H1 (cell line): ENCODE measurements at regions not wholly inside any gene's neighbourhood (a gene's known extent, or its start where the extent isn't known, plus 50 kb on each side); places are given as distances from the start of the nearest gene placed in this dataset.

Experiments used
- CTCF ChIA-PET: fragments of 300-600 bp; sonication (Branson Sonifier 250); formaldehyde crosslinking; loops from one replicate; lab custom pipeline; 2021; ENCODE audit not compliant: partially characterized antibody; lab: Charles Lee
- POLR2A ChIA-PET: fragments of 300-600 bp; sonication (Branson Sonifier 250); formaldehyde crosslinking; loops from one replicate; lab custom pipeline; 2021; ENCODE audit warnings: inconsistent platforms; ENCODE audit not compliant: partially characterized antibody; lab: Charles Lee
- DNase-seq, 2 experiments: peaks; one replicate each; pipeline versions ENCODE4 v3.0.0 to v3.0.0-alpha.2; 2010 to 2022; ENCODE audit warnings: low spot score in 2 of 2, low read depth in 1 of 2, mixed read lengths in 1 of 2
- FAIRE-seq: peaks from 2 replicates; lab custom pipeline; 2011; peaks lifted over from hg19 to GRCh38; lab: Jason Lieb, UNC
- H2AFZ ChIP-seq: 2 replicates; pipeline ENCODE4 v1.8.1; 2012; ENCODE audit warnings: low read length, inconsistent platforms
- H2AK5ac ChIP-seq: 2 replicates; pipeline ENCODE4 v1.6.1; 2013; ENCODE audit warnings: low read depth, low read length
- H2BK120ac ChIP-seq: replicated peaks from 2 replicates; pipeline ENCODE3; 2013; ENCODE audit warnings: low read depth, low read length, inconsistent platforms
- H2BK12ac ChIP-seq: 2 replicates; pipeline ENCODE4 v1.6.1; 2013; ENCODE audit warnings: low read depth, low read length
- H2BK15ac ChIP-seq: 2 replicates; pipeline ENCODE4 v1.6.1; 2013; ENCODE audit warnings: low read length
- H2BK20ac ChIP-seq: 2 replicates; pipeline ENCODE4 v1.6.1; 2013; ENCODE audit warnings: low read length
- H2BK5ac ChIP-seq: 2 replicates; pipeline ENCODE4 v1.6.1; 2013; ENCODE audit warnings: low read depth, low read length
- H3K14ac ChIP-seq: 2 replicates; pipeline ENCODE4 v1.6.1; 2013; ENCODE audit warnings: inconsistent platforms; ENCODE audit not compliant: insufficient read length
- H3K18ac ChIP-seq: 2 replicates; pipeline ENCODE4 v1.6.1; 2013; ENCODE audit warnings: low read length; ENCODE audit errors: extremely low read depth
- H3K23ac ChIP-seq: 2 replicates; pipeline ENCODE4 v1.6.1; 2013; ENCODE audit warnings: inconsistent platforms; ENCODE audit not compliant: insufficient read length
- H3K23me2 ChIP-seq: 2 replicates; pipeline ENCODE4 v1.6.1; 2013; ENCODE audit warnings: low read depth, low read length
- H3K27ac ChIP-seq: 2 replicates; pipeline ENCODE4 v1.6.1; 2011; ENCODE audit warnings: low read depth, low read length, inconsistent platforms
- H3K27me3 ChIP-seq, 4 experiments: replicated peaks in 1 of 4; 1 replicate in 1 of 4; 2 replicates in 3 of 4; pipeline versions ENCODE4 v1.6.1 to v1.8.1; 2011 to 2013; ENCODE audit warnings: low read length in 3 of 4, mild to moderate bottlenecking in 3 of 4, inconsistent platforms in 2 of 4, mixed read lengths in 2 of 4, moderate library complexity in 1 of 4; ENCODE audit not compliant: control insufficient read depth in 3 of 4, insufficient read depth in 3 of 4; ENCODE audit errors: extremely low read depth in 1 of 4
- H3K36me3 ChIP-seq, 4 experiments: 2 replicates each; pipeline versions ENCODE4 v1.6.1 to v1.8.1; 2011 to 2013; ENCODE audit warnings: mild to moderate bottlenecking in 4 of 4, low read length in 3 of 4, moderate library complexity in 2 of 4, control low read depth in 1 of 4, inconsistent platforms in 1 of 4; ENCODE audit not compliant: insufficient read depth in 4 of 4, control insufficient read depth in 2 of 4
- H3K4ac ChIP-seq: replicated peaks from 2 replicates; pipeline ENCODE3; 2013; ENCODE audit warnings: low read length, low read depth, mixed read lengths, inconsistent platforms; ENCODE audit not compliant: insufficient read length
- H3K4me1 ChIP-seq, 4 experiments: replicated peaks in 1 of 4; 1 replicate in 1 of 4; 2 replicates in 3 of 4; pipeline versions ENCODE4 v1.6.1 to v1.8.1; 2011 to 2013; ENCODE audit warnings: low read length in 3 of 4, inconsistent platforms in 2 of 4, mixed read lengths in 1 of 4; ENCODE audit not compliant: insufficient read depth in 4 of 4, control insufficient read depth in 3 of 4
- H3K4me2 ChIP-seq, 2 experiments: 2 replicates each; pipeline versions ENCODE4 v1.6.1 to v1.8.1; 2011 to 2013; ENCODE audit warnings: low read depth in 2 of 2, low read length in 2 of 2, control low read depth in 1 of 2, inconsistent platforms in 1 of 2, mild to moderate bottlenecking in 1 of 2; ENCODE audit not compliant: insufficient read depth in 1 of 2
- H3K4me3 ChIP-seq, 4 experiments: fragments of 200-600, 300-600 bp in 1 of 4; sonication (generic), shearing (Covaris generic), sonication (Bioruptor Twin) in 1 of 4; 2 replicates each; pipeline versions ENCODE4 v1.5.1 to v1.8.1; 2011 to 2016; ENCODE audit warnings: low read length in 4 of 4, low read depth in 3 of 4, control low read depth in 2 of 4, inconsistent platforms in 2 of 4, mild to moderate bottlenecking in 2 of 4, mixed read lengths in 1 of 4, moderate library complexity in 1 of 4; ENCODE audit not compliant: insufficient read depth in 2 of 4; ENCODE audit errors: extremely low read depth in 1 of 4
- H3K56ac ChIP-seq: replicated peaks from 2 replicates; pipeline ENCODE3; 2013; ENCODE audit warnings: low read depth, mild to moderate bottlenecking, mixed read lengths, low read length, inconsistent platforms; ENCODE audit not compliant: insufficient read length
- H3K79me1 ChIP-seq: 2 replicates; pipeline ENCODE4 v1.6.1; 2013; ENCODE audit warnings: low read depth, low read length, control low read depth
- H3K79me2 ChIP-seq, 2 experiments: 2 replicates each; pipeline versions ENCODE4 v1.6.1 to v1.8.1; 2012 to 2013; ENCODE audit warnings: low read length in 2 of 2, mild to moderate bottlenecking in 2 of 2, inconsistent platforms in 1 of 2; ENCODE audit not compliant: insufficient read depth in 2 of 2, control insufficient read depth in 1 of 2
- H3K9ac ChIP-seq, 4 experiments: replicated peaks in 1 of 4; 1 replicate in 1 of 4; 2 replicates in 3 of 4; pipeline versions ENCODE4 v1.6.1 to v1.8.1; 2011 to 2013; ENCODE audit warnings: low read depth in 3 of 4, low read length in 3 of 4, control low read depth in 2 of 4, mild to moderate bottlenecking in 2 of 4, moderate library complexity in 2 of 4, inconsistent platforms in 1 of 4; ENCODE audit errors: extremely low read depth in 1 of 4
- H3K9me3 ChIP-seq, 2 experiments: 2 replicates each; pipeline versions ENCODE4 v1.6.1 to v1.8.1; 2012 to 2013; ENCODE audit warnings: mild to moderate bottlenecking in 2 of 2, moderate library complexity in 2 of 2, control low read depth in 1 of 2, inconsistent platforms in 1 of 2, low read depth in 1 of 2, low read length in 1 of 2, mixed read lengths in 1 of 2; ENCODE audit not compliant: insufficient read depth in 2 of 2
- H4K20me1 ChIP-seq, 2 experiments: replicated peaks in 1 of 2; 2 replicates each; pipeline versions ENCODE3 to v1.8.1; 2011 to 2013; ENCODE audit warnings: inconsistent platforms in 2 of 2, low read length in 2 of 2, mild to moderate bottlenecking in 1 of 2; ENCODE audit not compliant: insufficient read depth in 2 of 2, control insufficient read depth in 1 of 2
- H4K5ac ChIP-seq: 2 replicates; pipeline ENCODE4 v1.6.1; 2013; ENCODE audit warnings: low read length, low read depth, mixed read lengths, inconsistent platforms; ENCODE audit not compliant: insufficient read length
- H4K8ac ChIP-seq: 2 replicates; pipeline ENCODE4 v1.8.0; 2013; ENCODE audit warnings: mild to moderate bottlenecking, moderate library complexity, low read length, inconsistent platforms; ENCODE audit not compliant: insufficient read depth; ENCODE audit errors: extremely low read depth
- H4K91ac ChIP-seq: replicated peaks from 2 replicates; pipeline ENCODE3; 2013; ENCODE audit warnings: low read length, mixed read lengths, inconsistent platforms; ENCODE audit not compliant: insufficient read length
- BCL11A ChIP-seq, 2 experiments: IDR thresholded peaks; one replicate each; pipeline ENCODE4 v1.6.1; 2011; ENCODE audit warnings: low read depth in 2 of 2, low read length in 2 of 2, mild to moderate bottlenecking in 2 of 2
- CBX8 ChIP-seq: fragments of 300-800, 300-1000 bp; sonication (generic); IDR thresholded peaks from 2 replicates; pipeline ENCODE4 v1.7.1; 2016; ENCODE audit warnings: low read depth, low read length, borderline replicate concordance
- CEBPB ChIP-seq: IDR thresholded peaks from 2 replicates; pipeline ENCODE4 v1.6.1; 2012; ENCODE audit warnings: low read depth, low read length
- CREB1 ChIP-seq: IDR thresholded peaks from 2 replicates; pipeline ENCODE4 v1.6.1; 2012; ENCODE audit warnings: inconsistent platforms
- JUND ChIP-seq: IDR thresholded peaks from 2 replicates; pipeline ENCODE4 v1.6.1; 2011; ENCODE audit warnings: mild to moderate bottlenecking, improper control_type of control experiment, low read length
- NRF1 ChIP-seq: IDR thresholded peaks from 2 replicates; pipeline ENCODE4 v1.6.1; 2011; ENCODE audit warnings: mild to moderate bottlenecking, low read depth, low read length, improper control_type of control experiment
- POLR2AphosphoS5 ChIP-seq: IDR thresholded peaks from 2 replicates; pipeline ENCODE4 v1.6.1; 2011; ENCODE audit warnings: low read depth, low read length
- RBBP5 ChIP-seq: IDR thresholded peaks from 2 replicates; pipeline ENCODE4 v1.7.1; 2012; ENCODE audit warnings: low read depth, mild to moderate bottlenecking, inconsistent platforms, low read length, moderate library complexity, borderline replicate concordance
- SUZ12 ChIP-seq: fragments of 200-600 bp; sonication (generic); IDR thresholded peaks from 2 replicates; pipeline ENCODE4 v1.6.1; 2012; ENCODE audit warnings: mild to moderate bottlenecking, inconsistent platforms, low read length, moderate library complexity, mixed read lengths
- WGBS, 2 experiments: shearing (Covaris generic) in 1 of 2; methylation state at CpG; one replicate each; pipeline versions ENCODE4 v1.1.6 to v1.1.7; 2013 to 2015; ENCODE audit warnings: low lambda C conversion rate in 2 of 2, mixed read lengths in 2 of 2, inconsistent platforms in 1 of 2, low coverage in 1 of 2, missing lambda C conversion rate in 1 of 2; ENCODE audit not compliant: insufficient replicate concordance in 2 of 2, insufficient coverage in 1 of 2, insufficient read length in 1 of 2; ENCODE audit errors: extremely low coverage in 1 of 2, missing lambda C conversion rate in 1 of 2; 5-methylcytosine and 5-hydroxymethylcytosine counted together
- TF ChIP-seq, protein P1 (sequence below): IDR thresholded peaks from 2 replicates; pipeline ENCODE4 v1.6.1; 2012; ENCODE audit warnings: inconsistent platforms

DNA sequence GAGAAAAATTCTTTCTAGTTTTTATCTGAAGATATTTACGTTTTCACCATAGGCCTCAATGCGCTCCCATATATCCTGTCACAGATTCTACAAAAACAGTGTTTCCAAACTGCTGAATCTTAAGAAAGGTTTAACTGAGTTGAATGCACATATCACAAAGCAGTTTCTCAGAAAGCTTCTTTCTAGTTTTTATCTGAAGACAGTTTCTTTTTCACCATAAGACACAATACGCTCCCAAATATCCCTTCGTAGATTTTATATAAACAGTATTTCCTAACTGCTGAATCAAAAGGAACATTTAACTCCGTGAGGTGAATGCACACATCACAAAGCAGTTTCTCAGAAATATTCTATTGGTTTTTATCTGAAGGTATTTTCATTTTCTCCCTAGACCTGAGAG is 385.5 kb downstream of the ALG10 start:
- Histone ChIP-seq H4K20me1 (no peaks in the 10 kb centered on the region), H3K4me3 (no peak overlapping the region), H3K27me3 (no peaks in the 10 kb centered on the region), H4K8ac (no peak overlapping the region), H3K79me1 (no peaks in the 10 kb centered on the region), H2BK5ac (no peak overlapping the region), H3K79me2 (no peaks in the 10 kb centered on the region), H4K5ac (no peak overlapping the region), H3K4ac (no peak overlapping the region), H2BK20ac (no peak overlapping the region), H3K14ac (no peak overlapping the region), H3K36me3 (no peaks in the 10 kb centered on the region), H3K23ac (no peak overlapping the region), H3K23me2 (no peaks in the 10 kb centered on the region), H2AK5ac (no peak overlapping the region), H2BK12ac (no peak overlapping the region), H3K27ac (no peak overlapping the region), H3K9me3 (peaks cover 69 to 70% of the 10 kb centered on the region in 2 experiments), H3K9ac (no peak overlapping the region), H3K4me1 (no peaks in the 10 kb centered on the region), H4K91ac (no peak overlapping the region), H3K18ac (no peak overlapping the region), H2AFZ (no peak overlapping the region), H2BK120ac (no peak overlapping the region), H3K4me2 (no peak overlapping the region), H2BK15ac (no peak overlapping the region), H3K56ac (no peak overlapping the region)
- DNase-seq, result no peak
- CTCF ChIA-PET, result no interaction called here
- no peak for FAIRE-seq
- POLR2A ChIA-PET, result no interaction called here
- WGBS, 2 experiments, result 85% methylated on average over 5 of the region's 5 CpGs; no CpG with 5 or more reads in 1 of the 2 experiments
- TF ChIP-seq SUZ12 (no peak), POLR2AphosphoS5 (no peak), RBBP5 (no peak), CREB1 (no peak), CEBPB (no peak), BCL11A (IDR thresholded peaks at IDR 0.05; ENCODE audit: low read depth in 2 of 2, low read length in 2 of 2) (no peak), CBX8 (no peak), NRF1 (no peak), JUND (no peak)
- TF ChIP-seq, protein P1, sequence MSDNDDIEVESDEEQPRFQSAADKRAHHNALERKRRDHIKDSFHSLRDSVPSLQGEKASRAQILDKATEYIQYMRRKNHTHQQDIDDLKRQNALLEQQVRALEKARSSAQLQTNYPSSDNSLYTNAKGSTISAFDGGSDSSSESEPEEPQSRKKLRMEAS, result no peak
